ENCODE measurements at regions not wholly inside any gene's neighbourhood (a gene's known extent, or its start where the extent isn't known, plus 50 kb on each side); places are given as distances from the start of the nearest gene placed in this dataset.

GRCh38 chr11:134755535-134755934 is 343.5 kb upstream of the B3GAT1 start:
- H3K27me3 ChIP-seq (replicated peaks; ENCODE audit: insufficient read depth): no peaks in the 10 kb centered on the region
- no peak for DNase-seq (ENCODE audit: low spot score)
- intact Hi-C loops (cut with DNase I): no loop called here
- 90% methylated on average over 10 of the region's 10 CpGs for WGBS
- no peaks in the 10 kb centered on the region for H3K9me3 ChIP-seq
- H3K4me1 ChIP-seq (replicated peaks): no peaks in the 10 kb centered on the region
- no peak overlapping the region for H3K27ac ChIP-seq
- no peak overlapping the region for H3K4me3 ChIP-seq
- no peaks in the 10 kb centered on the region for H3K36me3 ChIP-seq
- TF ChIP-seq POLR2A (IDR thresholded peaks at IDR 0.05): no peak
- no peak for TF ChIP-seq CTCF (IDR thresholded peaks at IDR 0.05)
- TF ChIP-seq POLR2AphosphoS5 (IDR thresholded peaks at IDR 0.05): no peak

- intact Hi-C loops (cut with DNase I): no loop called here
Observed at GRCh38 chr11:134754521-134755198, 342.6 kb upstream of the B3GAT1 start.

GRCh38 chr11:134753771-134754520 is 341.9 kb upstream of the B3GAT1 start:
- Histone ChIP-seq H3K27ac (no peak overlapping the region), H3K27me3 (replicated peaks; ENCODE audit: insufficient read depth) (no peaks in the 10 kb centered on the region), H3K9me3 (no peaks in the 10 kb centered on the region), H3K36me3 (no peaks in the 10 kb centered on the region), H3K4me1 (replicated peaks) (no peaks in the 10 kb centered on the region), H3K4me3 (no peak overlapping the region)
- DNase-seq (ENCODE audit: low spot score): no peak
- WGBS: 87% methylated on average over 16 of the region's 16 CpGs
- intact Hi-C loops (cut with DNase I): no loop called here
- TF ChIP-seq POLR2A (IDR thresholded peaks at IDR 0.05) (no peak), POLR2AphosphoS5 (IDR thresholded peaks at IDR 0.05) (no peak), CTCF (IDR thresholded peaks at IDR 0.05) (no peak)

More at GRCh38 chr11:134754521-134755198, 342.6 kb upstream of the B3GAT1 start:
- DNase-seq (ENCODE audit: low spot score): no peak
- WGBS: 81% methylated on average over 18 of the region's 19 CpGs
- no peaks in the 10 kb centered on the region for H3K9me3 ChIP-seq
- H3K4me3 ChIP-seq: no peak overlapping the region
- H3K36me3 ChIP-seq: no peaks in the 10 kb centered on the region
- no peaks in the 10 kb centered on the region for H3K27me3 ChIP-seq (replicated peaks; ENCODE audit: insufficient read depth)
- no peak overlapping the region for H3K27ac ChIP-seq
- no peaks in the 10 kb centered on the region for H3K4me1 ChIP-seq (replicated peaks)
- TF ChIP-seq CTCF (IDR thresholded peaks at IDR 0.05) (no peak), POLR2AphosphoS5 (IDR thresholded peaks at IDR 0.05) (no peak), POLR2A (IDR thresholded peaks at IDR 0.05) (no peak)

GRCh38 chr11:134752964-134753770 is 341.1 kb upstream of the B3GAT1 start:
- DNase-seq (ENCODE audit: low spot score): no peak
- Histone ChIP-seq H3K27ac (no peak overlapping the region), H3K36me3 (no peaks in the 10 kb centered on the region), H3K27me3 (replicated peaks; ENCODE audit: insufficient read depth) (no peaks in the 10 kb centered on the region), H3K4me3 (no peak overlapping the region), H3K4me1 (replicated peaks) (no peaks in the 10 kb centered on the region), H3K9me3 (no peaks in the 10 kb centered on the region)
- intact Hi-C loops (cut with DNase I): no loop called here
- WGBS: 71% methylated on average over 13 of the region's 13 CpGs
- TF ChIP-seq POLR2AphosphoS5 (IDR thresholded peaks at IDR 0.05): no peak
- TF ChIP-seq CTCF (IDR thresholded peaks at IDR 0.05): no peak
- TF ChIP-seq POLR2A (IDR thresholded peaks at IDR 0.05): no peak

Measured in prostate gland (tissue), 2 donors.